ENCODE measurements at regions not wholly inside any gene's neighbourhood (a gene's known extent, or its start where the extent isn't known, plus 50 kb on each side); places are given as distances from the start of the nearest gene placed in this dataset.

- FAIRE-seq (no peak), DNase-seq (ENCODE audit: extremely low read depth in 1 of 4, low spot score in 3 of 4) (no peak), ATAC-seq (no peak)
- no peak overlapping the region for H2AFZ ChIP-seq (ENCODE audit: low read depth, low read length)
- ChIA-PET CTCF (ENCODE audit: low intra/inter-chr PET ratio) (interaction anchor here (0.6 kb wide), 1 partner anchor 381 kb away, joined by 3 read pairs; no protein-coding TSS in a partner anchor), POLR2A (no interaction called here)
- H3K9me1 ChIP-seq (ENCODE audit: control insufficient read depth, insufficient read depth, low read length) = no peaks in the 10 kb centered on the region
- H3K4me1 ChIP-seq (replicated peaks in 1 of 2; ENCODE audit: control insufficient read depth in 2 of 2, insufficient read depth in 2 of 2, low read length in 2 of 2) = no peaks in the 10 kb centered on the region
- 0 out of 2 replicates have a peak, but pooled peaks cover 4% of the 10 kb centered on the region for H3K9me3 ChIP-seq (replicated peaks; ENCODE audit: control insufficient read depth, insufficient read depth, low read depth, low read length)
- intact Hi-C loops (cut with micrococcal nuclease) (no loop called here), in situ Hi-C loops (cut with MboI) (no loop called here)
- no peak overlapping the region for H3K9ac ChIP-seq (ENCODE audit: insufficient read depth in 1 of 2, low read depth in 2 of 2, low read length in 2 of 2)
- H4K20me1 ChIP-seq (replicated peaks; ENCODE audit: control insufficient read depth, insufficient read depth, low read length) = no peaks in the 10 kb centered on the region
- no peaks in the 10 kb centered on the region for H3K36me3 ChIP-seq (ENCODE audit: control insufficient read depth, insufficient read depth, low read length)
- WGBS (ENCODE audit: insufficient coverage, low coverage, missing lambda C conversion rate) = 0% methylated on average over 4 of the region's 4 CpGs
- no peak overlapping the region for H3K4me2 ChIP-seq (ENCODE audit: insufficient read depth, low read length)
- H3K27me3 ChIP-seq (ENCODE audit: control insufficient read depth in 2 of 2, insufficient read depth in 2 of 2, low read length in 2 of 2) = no peaks in the 10 kb centered on the region
- no peak overlapping the region for H3K4me3 ChIP-seq
- TF ChIP-seq, protein P1, sequence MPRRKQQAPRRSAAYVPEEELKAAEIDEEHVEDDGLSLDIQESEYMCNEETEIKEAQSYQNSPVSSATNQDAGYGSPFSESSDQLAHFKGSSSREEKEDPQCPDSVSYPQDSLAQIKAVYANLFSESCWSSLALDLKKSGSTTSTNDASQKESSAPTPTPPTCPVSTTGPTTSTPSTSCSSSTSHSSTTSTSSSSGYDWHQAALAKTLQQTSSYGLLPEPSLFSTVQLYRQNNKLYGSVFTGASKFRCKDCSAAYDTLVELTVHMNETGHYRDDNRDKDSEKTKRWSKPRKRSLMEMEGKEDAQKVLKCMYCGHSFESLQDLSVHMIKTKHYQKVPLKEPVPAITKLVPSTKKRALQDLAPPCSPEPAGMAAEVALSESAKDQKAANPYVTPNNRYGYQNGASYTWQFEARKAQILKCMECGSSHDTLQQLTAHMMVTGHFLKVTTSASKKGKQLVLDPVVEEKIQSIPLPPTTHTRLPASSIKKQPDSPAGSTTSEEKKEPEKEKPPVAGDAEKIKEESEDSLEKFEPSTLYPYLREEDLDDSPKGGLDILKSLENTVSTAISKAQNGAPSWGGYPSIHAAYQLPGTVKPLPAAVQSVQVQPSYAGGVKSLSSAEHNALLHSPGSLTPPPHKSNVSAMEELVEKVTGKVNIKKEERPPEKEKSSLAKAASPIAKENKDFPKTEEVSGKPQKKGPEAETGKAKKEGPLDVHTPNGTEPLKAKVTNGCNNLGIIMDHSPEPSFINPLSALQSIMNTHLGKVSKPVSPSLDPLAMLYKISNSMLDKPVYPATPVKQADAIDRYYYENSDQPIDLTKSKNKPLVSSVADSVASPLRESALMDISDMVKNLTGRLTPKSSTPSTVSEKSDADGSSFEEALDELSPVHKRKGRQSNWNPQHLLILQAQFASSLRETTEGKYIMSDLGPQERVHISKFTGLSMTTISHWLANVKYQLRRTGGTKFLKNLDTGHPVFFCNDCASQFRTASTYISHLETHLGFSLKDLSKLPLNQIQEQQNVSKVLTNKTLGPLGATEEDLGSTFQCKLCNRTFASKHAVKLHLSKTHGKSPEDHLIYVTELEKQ (CRISPR knock-in tag; IDR thresholded peaks at IDR 0.05) = no peak
- TF ChIP-seq KAT8 (IDR thresholded peaks at IDR 0.05; ENCODE audit: low read depth) = no peak
- no peak for TF ChIP-seq EP300 (IDR thresholded peaks at IDR 0.05; ENCODE audit: low read length)
- TF ChIP-seq ZNF830 (CRISPR knock-in tag; IDR thresholded peaks at IDR 0.05) = no peak
- no peak for TF ChIP-seq ZNF518B (CRISPR knock-in tag; IDR thresholded peaks at IDR 0.05)
- TF ChIP-seq, protein P2, sequence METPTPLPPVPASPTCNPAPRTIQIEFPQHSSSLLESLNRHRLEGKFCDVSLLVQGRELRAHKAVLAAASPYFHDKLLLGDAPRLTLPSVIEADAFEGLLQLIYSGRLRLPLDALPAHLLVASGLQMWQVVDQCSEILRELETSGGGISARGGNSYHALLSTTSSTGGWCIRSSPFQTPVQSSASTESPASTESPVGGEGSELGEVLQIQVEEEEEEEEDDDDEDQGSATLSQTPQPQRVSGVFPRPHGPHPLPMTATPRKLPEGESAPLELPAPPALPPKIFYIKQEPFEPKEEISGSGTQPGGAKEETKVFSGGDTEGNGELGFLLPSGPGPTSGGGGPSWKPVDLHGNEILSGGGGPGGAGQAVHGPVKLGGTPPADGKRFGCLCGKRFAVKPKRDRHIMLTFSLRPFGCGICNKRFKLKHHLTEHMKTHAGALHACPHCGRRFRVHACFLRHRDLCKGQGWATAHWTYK (CRISPR knock-in tag; IDR thresholded peaks at IDR 0.05) = no peak
- TF ChIP-seq ZNF561 (CRISPR knock-in tag; conservative IDR thresholded peaks at IDR 0.05) = no peak
- TF ChIP-seq RFX5 (IDR thresholded peaks at IDR 0.05; ENCODE audit: low read depth, low read length) = no peak
- no peak for TF ChIP-seq ZKSCAN3 (CRISPR knock-in tag; IDR thresholded peaks at IDR 0.05)
- BruUV-seq (replicated peaks) = no TSS peak
- H3K79me2 ChIP-seq (ENCODE audit: control insufficient read depth, insufficient read depth, low read length) = no peaks in the 10 kb centered on the region
- no peak overlapping the region for H3K27ac ChIP-seq (ENCODE audit: extremely low read depth, low read depth, low read length)
Measured at GRCh38 chr1:239322369-239322768, 64.0 kb upstream of the CHRM3 start.

Measured in K562 (cell line).